ENCODE measurements at regions not wholly inside any gene's neighbourhood (a gene's known extent, or its start where the extent isn't known, plus 50 kb on each side); places are given as distances from the start of the nearest gene placed in this dataset.

GRCh38 chr3:24846286-24846860 lies 351.7 kb upstream of the THRB start:
- DNase-seq: no peak

GRCh38 chr3:24850245-24850644 lies 355.6 kb upstream of the THRB start:
- no peak for DNase-seq

- no peak for DNase-seq
These were observed 359.2 kb upstream of the THRB start for GRCh38 chr3:24853685-24854490.

GRCh38 chr3:24854748-24855147 lies 360.1 kb upstream of the THRB start:
- no peak for DNase-seq

- DNase-seq: no peak
These were observed 363.3 kb upstream of the THRB start for GRCh38 chr3:24857945-24858344.

- DNase-seq: no peak
These were observed 368.6 kb upstream of the THRB start for GRCh38 chr3:24863215-24863614.

- no peak for DNase-seq
These were observed 373.1 kb upstream of the THRB start for GRCh38 chr3:24867783-24868182.

- no peak for DNase-seq
These were observed 386.6 kb upstream of the THRB start for GRCh38 chr3:24881239-24881638.

GRCh38 chr3:24886501-24886900 lies 391.9 kb upstream of the THRB start:
- DNase-seq: no peak

GRCh38 chr3:24890012-24890411 lies 395.4 kb upstream of the THRB start:
- DNase-seq: no peak

GRCh38 chr3:24899373-24899772 lies 404.7 kb upstream of the THRB start:
- no peak for DNase-seq

GRCh38 chr3:24899901-24900603 lies 405.4 kb upstream of the THRB start:
- DNase-seq: no peak

- DNase-seq: no peak
These were observed 410.6 kb upstream of the THRB start for GRCh38 chr3:24905266-24905665.

- no peak for DNase-seq
These were observed 412.5 kb upstream of the THRB start for GRCh38 chr3:24907106-24907505.

GRCh38 chr3:24911076-24911475 lies 416.4 kb upstream of the THRB start:
- no peak for DNase-seq

GRCh38 chr3:24915639-24916038 lies 421.0 kb upstream of the THRB start:
- DNase-seq: no peak

- no peak for DNase-seq
These were observed 423.3 kb upstream of the THRB start for GRCh38 chr3:24917908-24918307.

- no peak for DNase-seq
These were observed 428.9 kb upstream of the THRB start for GRCh38 chr3:24923570-24923969.

GRCh38 chr3:24929521-24929920 lies 434.9 kb upstream of the THRB start:
- no peak for DNase-seq

- DNase-seq: no peak
These were observed 438.8 kb upstream of the THRB start for GRCh38 chr3:24933401-24933800.

GRCh38 chr3:24936574-24936973 lies 441.9 kb upstream of the THRB start:
- DNase-seq: no peak

GRCh38 chr3:24937228-24937627 lies 442.6 kb upstream of the THRB start:
- peak; percentile 46 for DNase-seq

- DNase-seq: no peak
These were observed 443.1 kb upstream of the THRB start for GRCh38 chr3:24937780-24938179.

- DNase-seq: no peak
These were observed 449.3 kb upstream of the THRB start for GRCh38 chr3:24943961-24944360.

Data from right forelimb (tissue), 1 donor.